GM23338 (cell line): ENCODE measurements at regions not wholly inside any gene's neighbourhood (a gene's known extent, or its start where the extent isn't known, plus 50 kb on each side); places are given as distances from the start of the nearest gene placed in this dataset.

ENCODE experiments used
- ATAC-seq: fragments of 200-7000 bp; cut with Tn5 transposase; 3 replicates; pipeline ENCODE4 v1.9.1; 2020
- DNase-seq: peaks from one replicate; pipeline ENCODE4 v3.0.0-alpha.2; 2015; ENCODE audit warnings: low spot score
- H2AFZ ChIP-seq: fragments of 200-600 bp; sonication (generic); 2 replicates; pipeline ENCODE4 v1.8.0; 2016; ENCODE audit warnings: antibody characterized with exemption, mild to moderate bottlenecking, moderate library complexity
- H3F3A ChIP-seq: fragments of 200-600 bp; sonication (generic); replicated peaks from 2 replicates; pipeline ENCODE4 v1.8.0; 2017; ENCODE audit warnings: antibody characterized with exemption, mixed run types, low read depth
- H3K27ac ChIP-seq: fragments of 200-600 bp; sonication (generic); 2 replicates; pipeline ENCODE4 v1.6.1; 2016; ENCODE audit warnings: low read depth
- H3K27me3 ChIP-seq: fragments of 200-600 bp; sonication (generic); 2 replicates; pipeline ENCODE4 v1.8.0; 2016; ENCODE audit warnings: mild to moderate bottlenecking, mixed run types, moderate library complexity; ENCODE audit not compliant: insufficient read depth
- H3K36me3 ChIP-seq: fragments of 200-600 bp; sonication (generic); 2 replicates; pipeline ENCODE4 v1.8.0; 2016; ENCODE audit warnings: mild to moderate bottlenecking; ENCODE audit not compliant: insufficient read depth
- H3K4me1 ChIP-seq: fragments of 200-600 bp; sonication (generic); 2 replicates; pipeline ENCODE4 v1.8.0; 2016; ENCODE audit warnings: mild to moderate bottlenecking, moderate library complexity; ENCODE audit not compliant: insufficient read depth
- H3K4me2 ChIP-seq: fragments of 200-600 bp; sonication (generic); 2 replicates; pipeline ENCODE4 v1.7.1; 2017; ENCODE audit warnings: mixed run types
- H3K4me3 ChIP-seq: fragments of 200-600 bp; sonication (generic); 2 replicates; pipeline ENCODE4 v1.6.1; 2016; ENCODE audit warnings: mixed run types
- H3K79me2 ChIP-seq: fragments of 200-600 bp; sonication (generic); replicated peaks from 2 replicates; pipeline ENCODE4 v1.8.0; 2017; ENCODE audit warnings: mild to moderate bottlenecking; ENCODE audit not compliant: insufficient read depth
- H3K9me2 ChIP-seq: fragments of 200-600 bp; sonication (generic); 2 replicates; pipeline ENCODE4 v1.8.0; 2017; ENCODE audit not compliant: insufficient read depth
- H4K20me1 ChIP-seq: fragments of 200-600 bp; sonication (generic); replicated peaks from 2 replicates; pipeline ENCODE4 v1.8.0; 2017; ENCODE audit warnings: mild to moderate bottlenecking; ENCODE audit not compliant: insufficient read depth
- H3K27ac Mint-ChIP-seq: 2 replicates; pipeline ENCODE4 v1.8.0; 2020; ENCODE audit warnings: inconsistent platforms, mild to moderate bottlenecking, moderate library complexity, mixed read lengths
- H3K27me3 Mint-ChIP-seq: 3 replicates; pipeline ENCODE4 v1.8.0; 2022; ENCODE audit warnings: low read depth, mild to moderate bottlenecking, moderate library complexity, mixed read lengths, inconsistent platforms; ENCODE audit not compliant: insufficient read depth, poor library complexity
- H3K36me3 Mint-ChIP-seq: 3 replicates; pipeline ENCODE4 v1.8.0; 2021; ENCODE audit warnings: low read depth, mild to moderate bottlenecking, inconsistent platforms, moderate library complexity, mixed read lengths
- H3K4me1 Mint-ChIP-seq: 3 replicates; pipeline ENCODE4 v1.8.0; 2020; ENCODE audit warnings: mild to moderate bottlenecking, inconsistent platforms, mixed read lengths
- H3K4me3 Mint-ChIP-seq: 3 replicates; pipeline ENCODE4 v1.8.0; 2021; ENCODE audit warnings: moderate library complexity, mild to moderate bottlenecking, inconsistent platforms, mixed read lengths
- H3K9me3 Mint-ChIP-seq: 3 replicates; pipeline ENCODE4 v1.8.0; 2020; ENCODE audit warnings: moderate library complexity, mild to moderate bottlenecking, inconsistent platforms, mixed read lengths
- CREB1 ChIP-seq: fragments of 250-450 bp; sonication (Bioruptor Pico); IDR thresholded peaks from 2 replicates; pipeline ENCODE4 v1.5.0; 2020; ENCODE audit warnings: low read depth, mild to moderate bottlenecking, moderate library complexity
- CTCF ChIP-seq, 2 experiments: fragments of 200-600 bp in 1 of 2; sonication (generic) in 1 of 2; conservative IDR thresholded peaks; 2 replicates each; pipeline versions ENCODE4 v1.5.1 to v1.6.1; 2016 to 2017; ENCODE audit warnings: antibody characterized with exemption in 2 of 2, low read depth in 2 of 2, mild to moderate bottlenecking in 2 of 2, moderate library complexity in 1 of 2
- ETS1 ChIP-seq: IDR thresholded peaks from 2 replicates; pipeline ENCODE4 v1.6.1; 2016; ENCODE audit warnings: antibody characterized with exemption
- EZH2 ChIP-seq: fragments of 200-600 bp; sonication (generic); IDR thresholded peaks from one replicate; pipeline ENCODE4 v1.8.0; 2017; ENCODE audit warnings: antibody characterized with exemption, mild to moderate bottlenecking, low read depth; ENCODE audit not compliant: unreplicated experiment
- EZH2phosphoT487 ChIP-seq: fragments of 200-600 bp; sonication (generic); IDR thresholded peaks from one replicate; pipeline ENCODE4 v1.8.1; 2018; ENCODE audit warnings: antibody characterized with exemption; ENCODE audit not compliant: unreplicated experiment
- JUNB ChIP-seq: IDR thresholded peaks from one replicate; pipeline ENCODE4 v1.6.1; 2016; ENCODE audit warnings: antibody characterized with exemption; ENCODE audit not compliant: unreplicated experiment
- NANOG ChIP-seq: IDR thresholded peaks from 2 replicates; pipeline ENCODE4 v1.6.1; 2016; ENCODE audit warnings: antibody characterized with exemption, borderline replicate concordance
- POLR2AphosphoS5 ChIP-seq: IDR thresholded peaks from 2 replicates; pipeline ENCODE4 v1.6.1; 2016; ENCODE audit warnings: antibody characterized with exemption, low read depth
- REST ChIP-seq: IDR thresholded peaks from one replicate; pipeline ENCODE4 v1.6.1; 2018; ENCODE audit warnings: antibody characterized with exemption; ENCODE audit not compliant: unreplicated experiment
- STAT1 ChIP-seq: IDR thresholded peaks from one replicate; pipeline ENCODE4 v1.6.1; 2016; ENCODE audit warnings: antibody characterized with exemption; ENCODE audit not compliant: unreplicated experiment
- ZNF114 ChIP-seq: fragments of 250-450 bp; sonication (Bioruptor Pico); IDR thresholded peaks from 2 replicates; pipeline ENCODE4 v1.5.0; 2020; ENCODE audit warnings: mild to moderate bottlenecking, moderate library complexity
- ZNF331 ChIP-seq: fragments of 250-450 bp; sonication (Bioruptor Pico); IDR thresholded peaks from 2 replicates; pipeline ENCODE4 v1.5.0; 2020; ENCODE audit warnings: low read depth, mild to moderate bottlenecking, moderate library complexity
- ZNF462 ChIP-seq: fragments of 250-450 bp; sonication (Bioruptor Pico); IDR thresholded peaks from 2 replicates; pipeline ENCODE4 v1.5.0; 2020; ENCODE audit warnings: mild to moderate bottlenecking, moderate library complexity

- H3K27me3 Mint-ChIP-seq, result no peaks in the 10 kb centered on the region
- H3K27ac Mint-ChIP-seq, result no peak overlapping the region
- Histone ChIP-seq H3K79me2 (no peaks in the 10 kb centered on the region), H3K27me3 (no peaks in the 10 kb centered on the region), H3F3A (no peaks in the 10 kb centered on the region), H3K27ac (no peak overlapping the region), H4K20me1 (no peaks in the 10 kb centered on the region; the same call in 1 of the 2 replicates), H3K36me3 (no peaks in the 10 kb centered on the region), H2AFZ (peak overlapping the region; percentile 90; the same call in 1 of the 2 replicates), H3K4me3 (no peak overlapping the region), H3K9me2 (no peaks in the 10 kb centered on the region), H3K4me2 (no peak overlapping the region), H3K4me1 (peaks cover 3% of the 10 kb centered on the region; the same call in 1 of the 2 replicates)
- no peak for ATAC-seq
- no peaks in the 10 kb centered on the region for H3K36me3 Mint-ChIP-seq
- DNase-seq, result no peak
- H3K4me1 Mint-ChIP-seq, result peaks cover 8% of the 10 kb centered on the region; the same call in 2 of the 3 replicates
- no peak overlapping the region for H3K4me3 Mint-ChIP-seq
- peaks cover 3% of the 10 kb centered on the region; the same call in 1 of the 3 replicates for H3K9me3 Mint-ChIP-seq
- TF ChIP-seq CREB1 (CRISPR knock-in tag), result no peak
- TF ChIP-seq POLR2AphosphoS5, result no peak
- no peak for TF ChIP-seq NANOG
- TF ChIP-seq ZNF331, result no peak
- TF ChIP-seq EZH2phosphoT487, result no peak
- no peak for TF ChIP-seq JUNB
- TF ChIP-seq CTCF (conservative IDR thresholded peaks at IDR 0.05; ENCODE audit: low read depth in 2 of 2), result no peak
- TF ChIP-seq ZNF462 (CRISPR knock-in tag), result no peak
- TF ChIP-seq ETS1, result no peak
- no peak for TF ChIP-seq EZH2
- no peak for TF ChIP-seq REST
- no peak for TF ChIP-seq STAT1
- no peak for TF ChIP-seq ZNF114 (CRISPR knock-in tag)
Observed at GRCh38 chr2:24423095-24423494, 62.8 kb upstream of the ITSN2 start.
